IMR-90 (cell line): ENCODE measurements at regions not wholly inside any gene's neighbourhood (a gene's known extent, or its start where the extent isn't known, plus 50 kb on each side); places are given as distances from the start of the nearest gene placed in this dataset.

Experiments used
- BHLHE40 ChIP-seq: fragments of 150-350 bp; IDR thresholded peaks from 2 replicates; pipeline ENCODE4 v1.6.1; 2016; ENCODE audit warnings: mild to moderate bottlenecking, low read depth, low read length
- CTCF ChIP-seq: conservative IDR thresholded peaks from 2 replicates; pipeline ENCODE4 v1.5.1; 2012; ENCODE audit warnings: mild to moderate bottlenecking, low read depth, low read length, improper control_type of control experiment
- POLR2A ChIP-seq: IDR thresholded peaks from 2 replicates; pipeline ENCODE4 v1.6.1; 2012; ENCODE audit warnings: mild to moderate bottlenecking, low read depth, low read length

DNA sequence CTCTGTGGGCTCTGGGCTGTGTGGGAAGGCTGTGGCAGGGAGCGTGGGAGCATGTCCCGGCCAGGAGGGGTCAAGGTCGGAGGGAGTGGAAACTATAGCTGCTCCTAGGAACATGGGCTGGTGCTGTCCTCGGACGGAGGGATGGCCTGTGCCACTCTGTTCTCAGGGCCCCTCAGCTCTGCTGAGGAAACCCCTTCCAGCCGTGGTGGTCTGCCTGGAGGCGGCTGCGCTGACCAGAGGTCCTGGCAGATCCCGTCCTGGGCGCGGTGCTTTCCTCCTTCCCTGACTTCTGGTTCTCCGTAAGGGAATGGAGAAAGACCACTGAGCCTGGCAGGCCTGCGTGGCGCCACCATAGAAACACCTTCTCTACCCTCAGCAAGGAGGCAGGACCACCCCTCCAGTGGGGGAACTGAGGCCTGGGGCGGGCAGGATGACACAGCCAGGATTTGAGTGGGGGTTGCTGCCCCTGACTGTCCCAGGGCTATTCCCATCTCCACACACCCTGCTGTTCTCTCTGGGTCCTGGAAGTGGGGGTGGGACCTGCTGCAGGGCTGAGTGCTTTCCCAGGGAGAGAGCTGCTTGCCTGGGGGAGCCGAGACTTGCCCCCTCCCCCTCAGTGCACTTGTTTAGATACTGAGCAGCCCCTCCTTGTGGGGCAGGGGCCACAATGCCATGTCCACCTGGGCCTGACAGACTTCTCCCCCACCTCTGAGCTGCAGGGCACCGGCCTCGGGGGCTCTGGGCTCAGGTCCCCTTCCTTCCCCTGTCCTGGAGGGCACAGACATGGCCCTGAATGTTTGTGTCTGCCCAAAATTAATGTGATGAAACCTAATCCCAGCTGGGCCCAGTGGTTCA, 301.0 kb upstream of the HS6ST1 start:
- TF ChIP-seq CTCF: no peak
- TF ChIP-seq POLR2A: no peak
- TF ChIP-seq BHLHE40: no peak
